ACHN (cell line): ENCODE measurements at regions not wholly inside any gene's neighbourhood (a gene's known extent, or its start where the extent isn't known, plus 50 kb on each side); places are given as distances from the start of the nearest gene placed in this dataset.

Experiments
- DNase-seq: peaks from one replicate; pipeline ENCODE4 v3.0.0-alpha.2; 2015
- in situ Hi-C: cut with HindIII; loops from 2 replicates; pipeline ENCODE4 v1.10.0; 2017; ENCODE audit warnings: low sequenced_read_pairs, low pct_ligation_motif_present, low pct_unique_long_range_greater_than_20kb

DNA sequence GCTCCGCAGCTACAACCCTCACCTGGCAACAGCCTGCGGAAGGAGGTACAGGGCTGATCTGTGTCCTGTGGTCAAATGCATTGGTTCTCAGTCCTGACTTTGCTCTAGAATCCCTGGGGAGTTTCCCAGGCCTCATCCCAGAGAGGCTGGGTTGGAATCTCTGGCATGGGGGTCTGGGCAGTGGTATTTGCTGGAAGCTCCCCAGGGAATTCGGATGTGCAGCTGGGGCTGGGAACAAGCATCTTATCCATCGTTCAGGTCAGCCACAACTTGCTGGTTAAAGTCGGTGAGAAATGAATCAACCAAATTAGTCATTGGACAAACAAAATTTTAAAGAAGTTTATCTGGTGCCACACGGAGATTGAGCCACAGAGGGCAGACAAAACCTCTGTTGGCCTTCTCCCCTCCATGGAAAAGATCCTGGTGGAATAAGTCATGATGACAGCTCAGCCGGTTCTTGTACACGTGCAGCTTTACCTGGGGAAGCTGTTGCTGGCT lies 231.2 kb downstream of the FOXL1 start:
- DNase-seq, result peak; percentile 29
- in situ Hi-C loops, result no loop called here

DNA sequence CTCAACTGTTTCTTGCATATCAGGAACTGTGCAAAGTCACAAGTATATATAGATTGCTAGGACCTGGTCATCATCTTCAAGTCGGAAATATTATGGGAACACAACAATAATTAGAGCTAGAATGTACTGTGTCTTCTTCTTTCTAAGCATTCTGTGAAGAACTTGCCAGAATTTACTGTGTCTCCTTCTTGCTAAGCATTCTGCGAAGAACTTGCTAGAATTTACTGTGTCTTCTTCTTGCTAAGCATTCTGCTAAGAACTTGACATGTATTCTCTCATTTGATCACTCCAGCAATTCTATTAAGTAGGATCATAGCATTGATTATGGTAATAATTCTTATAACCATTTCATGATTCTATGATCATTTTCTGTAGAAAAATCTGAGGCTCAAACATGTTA lies 231.7 kb downstream of the FOXL1 start:
- in situ Hi-C loops, result no loop called here
- DNase-seq, result no peak

DNA sequence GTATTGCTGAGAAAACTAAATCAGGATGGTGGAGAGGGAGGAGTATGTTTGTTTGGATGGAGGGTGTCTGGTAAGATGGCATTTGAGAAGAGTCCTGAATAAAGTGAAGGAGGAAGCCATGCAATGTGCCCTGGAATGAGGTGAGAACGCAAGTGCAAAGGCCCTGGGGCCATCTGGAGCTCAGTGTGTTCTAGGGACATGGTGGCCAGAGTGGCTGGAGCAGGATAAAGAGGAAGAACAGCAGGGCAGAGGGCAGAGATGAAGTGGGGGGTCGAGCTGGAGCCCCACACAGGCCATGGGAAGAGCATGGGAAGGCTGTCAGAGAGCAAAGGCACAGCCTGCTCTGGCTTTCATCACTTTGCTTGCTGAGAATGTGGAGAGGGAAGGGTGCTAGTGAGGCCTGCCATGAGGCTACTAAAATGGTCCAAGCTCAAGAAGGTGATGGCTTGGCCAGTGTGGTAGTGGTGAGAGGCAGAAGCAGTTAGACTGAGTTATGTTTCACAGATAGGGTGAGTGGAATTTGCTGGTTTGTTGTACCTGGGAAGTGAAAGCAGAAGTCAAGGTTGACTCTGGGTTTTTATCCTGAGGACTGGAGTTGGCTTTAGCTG lies 234.1 kb downstream of the FOXL1 start:
- in situ Hi-C loops, result no loop called here
- no peak for DNase-seq

DNA sequence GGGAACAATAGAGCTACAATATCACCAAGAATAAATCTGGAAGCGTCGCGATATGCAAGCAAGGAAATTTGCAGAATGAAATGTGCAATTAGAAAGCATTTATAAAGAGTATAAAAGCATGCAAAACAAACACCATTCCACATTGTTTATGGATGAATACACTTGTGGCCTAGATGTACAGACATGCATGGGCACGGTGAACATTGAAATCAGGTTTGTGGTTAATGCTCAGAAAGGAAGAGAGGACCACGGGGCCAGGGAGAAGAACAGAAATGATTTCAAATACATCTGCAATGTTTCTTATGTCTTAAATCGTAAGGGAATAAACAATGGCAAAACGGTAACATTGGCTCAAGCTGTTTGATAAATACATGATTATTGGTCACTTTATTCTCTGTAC lies 235.9 kb downstream of the FOXL1 start:
- DNase-seq, result no peak
- in situ Hi-C loops, result no loop called here

DNA sequence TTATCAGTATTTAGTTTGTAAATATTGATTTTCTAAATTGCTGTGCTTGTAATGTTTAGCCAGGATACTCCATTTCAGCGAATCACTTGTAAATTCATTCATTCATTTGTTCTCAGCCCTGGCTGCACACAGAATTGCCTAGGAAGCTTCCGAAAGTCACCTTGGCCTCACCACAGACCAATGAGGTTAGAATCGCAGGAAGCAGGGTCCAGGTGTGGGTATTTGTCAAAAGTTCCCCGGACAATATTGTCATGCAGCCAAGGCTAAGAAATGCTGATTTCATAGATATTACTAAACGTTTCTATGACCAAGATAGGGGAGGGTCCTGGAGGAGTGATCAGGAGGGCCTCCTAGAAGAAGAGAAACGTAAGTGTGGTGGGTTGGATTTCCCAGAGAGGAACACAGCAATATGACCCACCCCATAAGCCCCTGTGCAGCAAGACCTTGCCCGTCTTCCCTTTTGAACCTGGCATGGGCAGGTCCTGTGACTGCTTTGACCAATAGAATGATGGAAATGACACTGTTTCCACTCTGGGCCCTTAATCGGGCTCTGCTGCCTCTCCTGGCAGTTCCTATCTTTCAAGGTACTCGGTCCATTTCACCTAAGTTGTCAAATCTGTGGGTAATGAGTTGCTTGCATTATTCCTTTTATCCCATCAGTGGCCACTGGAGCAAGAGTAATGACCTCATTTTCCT lies 238.7 kb downstream of the FOXL1 start:
- DNase-seq, result no peak
- in situ Hi-C loops, result no loop called here

DNA sequence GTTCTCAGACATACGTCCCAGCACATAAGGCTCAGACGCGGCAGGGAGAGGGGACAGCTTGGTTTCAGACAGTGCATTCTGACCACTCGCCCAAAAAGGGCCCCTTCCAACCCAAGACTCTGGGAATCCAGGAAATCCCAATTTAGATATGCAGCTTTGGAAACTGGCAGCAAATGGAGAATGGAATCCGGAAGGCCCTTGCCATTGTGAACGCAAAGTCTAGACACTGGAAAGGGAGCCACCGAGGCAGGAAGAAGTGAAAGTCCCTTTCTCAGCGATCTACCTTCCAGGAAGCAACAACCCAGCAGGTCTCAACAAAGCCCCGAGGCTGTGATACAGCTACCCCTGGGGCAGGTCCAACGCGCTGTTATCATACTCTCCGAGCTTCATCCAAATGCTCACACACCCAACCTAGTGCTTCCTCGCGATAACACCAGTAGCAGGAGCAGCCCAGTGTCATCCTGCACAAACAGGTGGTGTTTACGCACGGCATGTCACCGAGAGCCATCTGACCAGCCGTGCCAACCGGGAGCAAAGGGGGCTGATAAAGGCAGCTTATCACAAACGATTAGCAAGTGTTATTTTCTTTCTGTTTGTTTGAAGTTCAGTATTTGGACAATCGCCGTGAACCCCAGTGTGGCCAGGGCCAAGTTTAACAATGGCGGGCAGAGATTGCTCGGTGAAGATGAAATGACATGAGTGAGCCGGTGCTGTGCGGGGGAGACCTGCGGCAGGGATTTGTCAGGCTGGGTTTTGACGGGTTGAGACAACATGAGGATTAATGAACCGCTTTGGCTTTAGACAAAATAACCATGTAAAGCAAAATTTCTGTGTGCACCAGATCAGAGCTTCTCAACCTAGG lies 240.6 kb downstream of the FOXL1 start:
- DNase-seq, result no peak
- in situ Hi-C loops, result no loop called here

DNA sequence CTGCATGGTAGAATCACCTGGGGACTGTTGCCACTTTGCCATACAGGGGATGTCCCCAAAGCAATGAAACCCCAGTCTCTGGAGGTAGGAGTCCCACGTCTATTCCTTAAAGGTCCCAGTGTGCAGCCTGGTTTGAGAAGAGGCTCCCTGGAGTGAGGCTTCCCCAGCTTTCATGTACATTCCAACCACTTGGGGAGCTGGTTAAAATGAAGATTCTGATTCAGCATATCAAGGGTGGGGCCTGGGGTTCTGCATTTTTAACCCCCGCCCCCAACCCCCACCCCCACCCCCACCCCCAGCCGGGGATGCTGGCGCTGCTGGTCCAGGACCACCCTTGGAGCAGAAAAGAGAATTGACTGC lies 241.2 kb downstream of the FOXL1 start:
- DNase-seq, result no peak
- in situ Hi-C loops, result no loop called here

DNA sequence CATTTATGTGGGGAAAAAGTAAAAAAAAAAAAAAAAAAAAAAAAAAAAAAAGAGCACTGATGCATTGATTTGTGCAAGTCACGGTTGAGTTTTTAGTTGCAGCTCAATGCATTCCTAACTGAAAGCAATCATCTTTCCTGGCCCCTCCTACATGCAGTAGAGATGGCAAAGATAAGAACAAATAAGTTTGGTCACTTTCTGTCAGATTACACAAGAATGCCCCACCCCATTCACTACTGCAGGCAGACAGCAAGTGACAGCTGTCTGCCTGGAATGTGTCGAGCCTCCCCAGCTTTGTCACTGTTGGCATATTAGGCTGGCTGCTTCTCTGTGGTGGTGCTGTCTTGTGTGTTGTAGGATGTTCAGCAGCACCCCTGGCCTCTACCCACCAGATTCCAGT lies 243.5 kb downstream of the FOXL1 start:
- DNase-seq, result no peak
- in situ Hi-C loops, result no loop called here

DNA sequence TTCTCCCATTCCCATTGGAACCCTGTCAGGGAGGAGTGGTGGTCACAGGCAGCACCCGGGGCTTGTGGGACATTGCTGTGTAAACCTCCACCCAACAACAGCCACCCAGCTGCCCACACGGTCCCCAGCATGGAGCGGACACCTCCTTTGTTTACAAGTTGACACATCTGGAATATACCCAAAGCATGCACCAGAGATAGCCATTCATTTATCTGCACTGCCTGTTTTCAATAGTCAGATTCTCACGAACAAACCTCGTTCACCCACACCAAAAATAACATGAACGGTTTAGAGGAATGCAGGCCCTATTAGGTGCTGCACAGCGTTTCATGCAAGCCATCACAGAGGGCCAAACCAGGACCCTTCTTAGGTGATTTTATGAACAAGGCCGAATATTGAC lies 244.8 kb downstream of the FOXL1 start:
- in situ Hi-C loops, result no loop called here
- DNase-seq, result no peak

DNA sequence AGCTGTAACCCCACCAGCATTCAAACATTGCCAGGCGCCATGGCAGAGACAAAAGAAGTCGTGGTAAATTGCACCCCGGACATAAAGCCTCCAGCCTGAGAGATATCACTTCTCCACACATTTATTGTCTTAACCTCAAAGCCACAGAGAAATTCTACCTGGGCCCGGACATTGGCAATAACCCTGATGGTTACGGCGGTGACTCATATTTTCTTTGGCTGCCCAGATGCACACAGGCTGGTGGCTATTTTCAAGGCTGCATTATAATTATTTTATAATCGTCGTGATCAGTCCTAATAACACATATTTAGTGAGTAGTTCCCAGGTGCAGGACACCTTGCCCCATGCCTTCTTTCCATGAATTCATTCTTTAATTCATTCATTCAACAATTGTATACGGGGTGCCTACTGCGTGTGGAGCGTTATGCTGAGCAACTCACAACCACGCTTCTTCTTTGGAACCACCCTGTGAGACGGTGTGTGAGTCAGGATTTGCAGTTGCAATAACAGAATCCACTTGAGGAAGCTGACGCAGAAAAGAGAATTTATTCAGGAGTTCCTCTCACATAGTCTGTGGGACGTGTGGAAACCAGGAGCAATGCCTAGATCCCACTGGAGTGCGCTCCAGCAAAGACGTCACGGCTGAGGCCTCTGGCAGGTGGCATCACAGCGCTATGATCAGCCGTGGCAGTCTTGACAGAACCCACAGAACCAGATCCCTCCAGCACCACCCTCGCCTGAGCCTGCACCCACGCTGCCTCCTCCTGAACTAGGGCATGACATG lies 245.7 kb downstream of the FOXL1 start:
- in situ Hi-C loops, result no loop called here
- no peak for DNase-seq

DNA sequence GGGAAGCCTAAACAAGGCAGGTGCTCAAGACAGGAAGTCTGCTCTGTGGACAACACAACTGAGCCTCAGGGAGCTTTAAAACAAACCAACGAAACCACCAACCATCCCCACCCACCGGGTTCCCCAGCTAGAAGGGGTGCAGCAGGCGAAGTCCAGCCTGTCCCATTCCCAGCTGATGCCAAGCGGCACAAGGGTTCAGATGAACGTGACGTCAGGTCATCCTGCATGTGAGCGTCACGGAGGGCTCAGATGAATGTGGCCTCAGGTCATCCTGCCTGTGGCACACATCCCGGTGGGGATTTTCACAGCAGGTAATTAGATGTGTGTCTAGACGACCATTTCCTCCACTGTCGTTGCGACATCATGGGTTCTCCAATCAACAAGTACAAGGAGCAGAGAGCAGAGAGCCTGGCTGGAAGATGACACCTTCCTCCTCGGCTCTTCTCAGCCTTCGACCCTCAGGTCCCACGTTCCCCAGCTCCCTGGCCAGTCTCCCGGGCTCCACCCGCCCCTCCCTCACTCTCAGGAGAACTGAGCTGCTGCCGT lies 246.5 kb downstream of the FOXL1 start:
- DNase-seq, result no peak
- in situ Hi-C loops, result no loop called here

DNA sequence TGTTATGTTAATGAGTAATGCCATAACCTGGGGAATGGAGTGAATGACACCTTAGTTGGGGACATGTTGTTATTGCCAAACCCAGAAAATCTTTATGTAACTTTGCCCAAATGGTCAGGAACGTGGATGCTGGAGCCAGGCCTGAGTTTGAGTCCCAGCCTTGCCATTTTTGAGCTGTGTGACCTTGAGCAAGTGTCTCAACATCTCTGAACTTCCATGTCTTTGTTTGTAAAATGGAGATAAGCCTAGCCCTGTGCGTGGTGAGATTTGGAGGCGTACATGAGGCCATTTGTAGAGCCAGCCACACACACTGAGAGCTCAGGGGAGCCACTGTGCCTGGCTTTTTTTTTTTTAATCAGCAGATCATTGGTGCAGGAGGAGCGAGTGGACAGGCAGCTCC lies 247.3 kb downstream of the FOXL1 start:
- no peak for DNase-seq
- in situ Hi-C loops, result no loop called here

DNA sequence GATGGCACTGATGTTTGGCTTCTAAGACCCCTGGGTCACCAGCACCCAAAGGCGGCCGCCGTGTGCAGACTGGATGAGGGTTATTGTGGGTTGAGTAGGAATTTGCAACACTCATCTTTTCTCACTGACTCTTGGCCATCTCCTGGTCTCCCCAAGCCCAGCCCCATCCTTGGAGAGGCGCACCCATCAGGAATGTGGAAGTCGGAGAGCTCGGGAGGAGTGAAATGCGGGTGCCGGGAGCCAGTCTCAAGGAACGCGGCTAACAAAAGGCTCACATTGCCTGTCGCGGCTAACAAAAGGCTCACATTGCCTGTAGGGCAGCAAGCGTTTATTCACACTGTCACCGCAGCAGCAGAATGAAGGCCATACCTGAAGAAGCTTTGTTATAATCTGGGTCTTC lies 248.6 kb downstream of the FOXL1 start:
- no peak for DNase-seq
- in situ Hi-C loops, result no loop called here

DNA sequence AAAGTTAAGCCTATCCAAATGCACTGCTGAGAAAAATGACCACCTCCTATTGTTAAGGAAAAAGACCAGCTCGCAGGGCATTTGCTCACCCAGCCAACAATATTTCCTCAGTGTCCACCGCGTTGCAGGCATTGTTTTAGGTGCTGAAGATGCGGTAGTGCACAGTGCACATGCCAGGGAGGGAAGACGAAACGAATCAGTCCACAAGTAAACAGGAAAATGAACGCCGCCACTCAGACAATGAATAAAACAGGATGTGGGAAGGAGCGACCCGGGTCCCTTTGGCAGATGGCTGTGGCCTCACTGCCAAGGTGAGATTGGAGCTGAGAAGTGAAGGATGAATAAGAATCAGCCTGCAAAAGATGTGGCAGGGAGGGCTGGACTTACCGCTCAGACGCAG lies 249.2 kb downstream of the FOXL1 start:
- in situ Hi-C loops, result no loop called here
- DNase-seq, result no peak

DNA sequence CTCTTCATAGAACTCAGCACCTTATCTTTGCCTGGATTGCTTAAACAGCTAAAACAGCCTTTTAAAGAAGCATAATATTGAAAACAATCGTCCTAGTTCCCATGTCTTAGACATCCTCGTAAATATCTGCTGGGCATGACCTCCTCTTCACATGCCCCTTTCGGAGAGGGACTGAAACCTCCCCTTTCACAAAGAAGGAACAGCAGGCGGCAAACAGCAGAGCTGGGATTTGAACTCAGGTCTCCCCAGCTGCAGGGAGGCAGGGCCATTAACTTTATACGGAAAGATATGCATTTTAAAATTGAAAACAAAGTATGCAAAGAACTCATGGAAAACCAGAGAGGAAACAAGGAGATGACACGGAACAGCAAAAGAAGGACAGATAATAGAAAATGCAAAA lies 249.9 kb downstream of the FOXL1 start:
- no peak for DNase-seq
- in situ Hi-C loops, result no loop called here

DNA sequence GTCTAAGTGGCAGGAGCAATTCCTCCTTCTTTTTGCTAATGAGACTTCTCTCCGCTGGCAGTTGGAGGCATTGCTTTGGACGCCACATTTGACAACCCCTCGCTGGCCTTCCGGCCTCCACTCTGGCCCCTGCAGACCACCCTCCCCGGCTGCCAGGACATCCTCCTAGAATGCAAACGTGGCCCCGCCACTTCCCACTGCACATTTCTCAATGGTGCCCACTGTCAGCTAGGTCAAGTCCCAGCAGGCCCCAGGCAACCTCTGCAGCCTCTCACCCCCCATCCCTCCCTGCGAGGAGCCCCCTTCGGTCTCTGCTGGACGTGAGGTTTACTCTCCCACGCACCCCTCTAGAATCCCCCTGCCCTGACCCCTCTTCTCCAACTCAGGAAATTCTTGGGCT lies 250.3 kb downstream of the FOXL1 start:
- in situ Hi-C loops, result no loop called here
- no peak for DNase-seq

DNA sequence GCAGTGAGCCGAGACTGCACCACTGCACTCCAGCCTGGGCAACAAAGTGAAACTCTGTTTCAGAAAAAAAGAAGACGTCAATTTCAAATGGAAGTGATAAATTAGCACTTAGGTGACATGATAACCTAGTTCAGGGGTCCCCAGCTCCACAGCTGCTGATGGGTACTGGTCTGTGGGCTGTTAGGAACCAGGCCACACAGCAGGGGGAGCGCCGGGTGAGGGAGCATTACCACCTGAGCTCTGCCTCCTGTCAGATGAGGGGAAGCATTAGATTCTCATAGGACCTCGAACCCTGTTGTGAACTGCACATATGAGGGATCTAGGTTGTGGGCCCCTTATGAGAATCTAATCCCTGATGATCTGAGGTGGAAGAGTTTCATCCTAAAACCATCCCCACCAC lies 253.0 kb downstream of the FOXL1 start:
- no peak for DNase-seq
- in situ Hi-C loops, result no loop called here

DNA sequence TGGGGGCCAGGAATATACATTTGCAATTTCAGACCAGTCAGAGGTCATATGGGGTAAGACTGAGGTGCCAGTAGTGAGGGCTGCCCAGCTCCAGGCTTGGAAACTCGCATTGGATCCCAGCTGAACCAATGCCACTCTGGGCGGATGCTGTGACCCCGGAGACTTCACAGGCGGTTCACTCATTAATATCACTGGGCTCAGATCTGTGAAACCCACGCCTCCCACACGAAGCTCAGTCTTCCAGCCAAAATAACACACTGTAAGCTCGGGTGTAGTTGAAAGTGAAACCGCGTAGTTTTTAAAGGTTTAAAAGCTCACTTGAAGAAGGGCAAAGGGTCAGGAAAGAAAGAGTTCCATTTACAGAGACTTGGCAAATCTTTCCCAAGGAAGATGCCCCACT lies 254.8 kb downstream of the FOXL1 start:
- DNase-seq, result no peak
- in situ Hi-C loops, result no loop called here
